ENCODE measurements at regions not wholly inside any gene's neighbourhood (a gene's known extent, or its start where the extent isn't known, plus 50 kb on each side); places are given as distances from the start of the nearest gene placed in this dataset.
A peak's percentile ranks its signal among the peaks of the same experiment; 100 is the strongest.

DNA sequence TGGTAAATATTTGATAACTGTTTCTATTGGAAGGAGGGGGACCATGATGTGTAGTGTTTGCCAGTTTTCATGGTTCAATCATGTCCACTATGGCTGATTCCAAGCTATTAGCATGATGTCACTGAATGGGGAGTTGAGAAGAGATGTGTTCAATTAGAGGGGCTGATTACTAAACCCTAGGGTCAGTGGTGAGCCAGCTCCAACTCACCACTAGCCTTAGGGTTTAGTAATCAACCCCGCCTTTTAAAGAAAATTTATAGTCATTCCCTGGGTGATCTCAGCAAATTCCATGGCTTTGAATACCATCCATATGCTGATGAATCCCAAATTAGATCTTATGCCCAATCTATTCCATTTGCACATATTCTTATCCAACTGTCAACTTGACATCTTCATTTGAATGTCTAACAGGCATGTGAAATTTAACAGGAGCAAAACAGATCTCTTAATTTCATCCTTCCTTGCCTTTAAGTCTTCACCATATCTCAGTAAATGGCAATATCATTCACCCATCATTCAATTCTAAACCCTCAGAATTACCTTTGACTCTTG, 98.8 kb downstream of the GCNT1 start:
- no peak for DNase-seq (ENCODE audit: low read depth, low spot score)

DNA sequence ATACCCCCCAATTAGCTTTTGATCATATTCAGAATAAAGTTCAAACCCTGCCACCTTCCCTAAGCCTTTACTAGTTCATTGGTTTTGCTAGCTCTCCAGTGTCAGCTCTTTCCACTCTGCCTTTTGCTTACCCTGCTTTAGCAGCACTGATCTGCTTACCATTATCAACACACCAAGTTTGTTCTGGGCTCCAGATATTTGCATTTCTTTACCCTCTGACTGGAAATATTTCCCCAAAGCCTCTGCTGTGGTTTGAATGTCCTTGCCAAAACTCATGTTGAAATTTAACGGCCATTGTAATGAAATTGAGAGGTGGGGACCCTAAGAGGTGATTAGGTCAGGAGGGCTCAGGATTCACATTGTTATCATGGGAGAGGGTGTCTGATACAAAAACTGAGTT, 99.5 kb downstream of the GCNT1 start:
- DNase-seq (ENCODE audit: low read depth, low spot score): peak; percentile 55

DNA sequence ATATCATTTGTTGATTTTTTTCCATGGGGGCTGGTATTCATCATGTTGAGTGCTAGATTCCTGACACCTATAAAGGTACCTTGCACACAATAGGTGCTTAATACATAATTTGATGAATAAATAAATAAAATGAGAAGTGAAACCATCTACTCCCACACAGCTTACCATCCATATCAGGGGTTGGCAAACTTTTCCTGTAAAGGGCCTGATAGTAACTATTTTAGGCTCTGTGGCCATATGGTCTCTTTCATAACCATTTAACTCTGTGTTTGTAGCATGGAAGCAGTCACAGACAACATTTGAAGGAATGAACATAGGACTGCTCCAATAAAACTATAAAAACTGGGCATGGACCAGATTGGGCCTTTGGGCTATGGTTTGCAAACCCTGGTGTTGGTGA, 100.3 kb downstream of the GCNT1 start:
- no peak for DNase-seq (ENCODE audit: low read depth, low spot score)

DNA sequence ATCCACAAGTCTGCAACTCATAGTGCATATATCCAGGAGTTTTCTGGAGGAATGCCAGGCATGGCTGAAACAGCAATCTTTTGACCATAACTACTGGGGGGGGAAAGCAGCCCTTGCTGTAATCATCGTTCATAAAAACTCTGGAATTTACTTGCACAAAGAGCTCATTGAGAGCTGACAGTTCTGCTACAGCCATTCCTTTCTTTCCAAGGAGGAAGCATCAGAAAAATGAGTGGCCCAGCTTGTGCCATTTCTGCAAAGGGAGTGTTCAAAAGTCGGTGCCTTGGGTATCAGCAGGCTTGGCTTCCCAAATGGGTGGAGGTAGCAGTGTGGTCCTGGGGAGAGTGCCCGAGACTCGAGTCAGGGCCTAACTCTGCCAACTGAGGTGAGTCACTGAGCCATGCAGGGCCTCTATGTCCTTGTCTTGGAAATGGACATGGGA, 101.5 kb downstream of the GCNT1 start:
- peak; percentile 73 for DNase-seq (ENCODE audit: low read depth, low spot score)

DNA sequence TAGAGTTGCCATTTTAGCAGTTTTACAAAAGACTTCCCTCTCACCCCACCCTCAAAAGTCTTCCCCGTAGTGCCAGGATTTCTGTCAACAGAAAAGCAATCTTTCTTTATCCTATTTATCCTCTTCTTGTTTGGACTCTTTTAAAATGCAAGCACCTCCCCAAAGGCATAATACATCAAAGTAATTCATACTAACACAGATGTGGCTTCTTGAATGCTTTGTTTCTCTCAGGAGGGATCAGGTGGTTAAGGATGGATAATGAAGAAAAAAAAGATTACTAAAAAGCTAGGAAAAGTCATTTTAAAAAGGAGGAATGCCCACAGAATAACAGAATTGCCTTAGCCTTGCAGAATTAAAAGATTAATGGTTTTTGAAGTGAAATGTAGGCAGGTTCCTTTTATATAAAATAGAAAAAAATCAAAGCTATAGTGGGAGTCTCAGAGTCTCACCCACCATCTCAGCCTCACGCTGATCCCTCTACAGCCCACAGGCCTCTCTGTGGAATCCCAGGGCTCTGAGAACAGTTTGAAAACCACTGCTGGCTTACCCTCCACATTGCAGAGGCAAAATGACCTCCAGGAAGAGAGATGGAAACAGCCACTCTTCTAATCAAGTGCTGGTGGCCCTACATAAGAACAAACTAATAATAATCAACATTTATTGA, 102.2 kb downstream of the GCNT1 start:
- no peak for DNase-seq (ENCODE audit: low read depth, low spot score)
